HCT116 (cell line): ENCODE measurements at regions not wholly inside any gene's neighbourhood (a gene's known extent, or its start where the extent isn't known, plus 50 kb on each side); places are given as distances from the start of the nearest gene placed in this dataset.

ENCODE experiments used
- EZH2phosphoT487 ChIP-seq: fragments of 200-600 bp; IDR thresholded peaks from 2 replicates; pipeline ENCODE4 v1.6.1; 2018; ENCODE audit warnings: antibody characterized with exemption, borderline replicate concordance
- ZNF274 ChIP-seq: fragments of 200-500 bp; sonication (Bioruptor generic); IDR thresholded peaks from 2 replicates; pipeline ENCODE4 v1.6.1; 2014; ENCODE audit warnings: mild to moderate bottlenecking, low read depth, low read length, inconsistent platforms
- TF ChIP-seq, protein P1 (sequence below), 3 experiments: fragments of 200-600 bp in 1 of 3; sonication (generic) in 1 of 3; IDR thresholded peaks in 2 of 3; conservative IDR thresholded peaks in 1 of 3; 2 replicates each; pipeline ENCODE4 v1.5.1; 2012 to 2017; ENCODE audit warnings: low read depth in 2 of 3, low read length in 2 of 3, antibody characterized with exemption in 1 of 3, borderline replicate concordance in 1 of 3, control low read depth in 1 of 3, mild to moderate bottlenecking in 1 of 3, mixed read lengths in 1 of 3, mixed run types in 1 of 3, moderate library complexity in 1 of 3; ENCODE audit not compliant: insufficient read depth in 1 of 3

DNA sequence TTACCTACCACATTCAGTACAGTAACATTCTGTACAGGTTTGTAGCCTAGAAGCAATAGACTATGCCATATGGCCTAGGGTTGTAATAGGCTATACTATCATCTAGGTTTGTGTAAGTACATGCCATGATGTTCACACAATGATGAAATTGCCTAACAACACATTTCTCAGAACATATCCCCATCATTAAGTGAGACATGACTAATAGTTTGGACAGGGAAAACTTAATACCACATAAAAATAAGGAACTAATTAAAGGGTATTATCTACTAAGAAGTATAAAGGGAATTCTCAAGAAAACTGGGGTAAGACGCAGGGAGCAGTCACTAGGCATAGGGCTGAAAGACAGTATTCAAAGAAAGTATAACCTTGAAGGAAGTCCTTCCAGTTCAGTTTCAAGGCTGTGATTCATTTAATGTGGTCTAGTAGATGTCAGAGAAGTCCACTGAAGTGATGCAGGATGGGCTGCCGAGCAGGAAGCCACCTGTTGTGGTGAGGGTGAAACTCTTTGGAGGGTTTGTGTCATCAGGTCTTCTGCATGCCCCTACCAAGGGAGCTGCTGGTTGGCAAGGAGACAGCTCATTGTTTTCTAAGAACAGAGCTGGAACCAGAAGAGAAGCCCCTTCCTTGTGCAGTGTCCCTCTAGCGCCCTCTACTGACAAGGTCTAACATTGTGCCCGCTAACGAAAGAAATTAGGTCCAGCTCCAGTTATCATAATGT is 122.9 kb downstream of the OLFM4 start:
- TF ChIP-seq, protein P1, sequence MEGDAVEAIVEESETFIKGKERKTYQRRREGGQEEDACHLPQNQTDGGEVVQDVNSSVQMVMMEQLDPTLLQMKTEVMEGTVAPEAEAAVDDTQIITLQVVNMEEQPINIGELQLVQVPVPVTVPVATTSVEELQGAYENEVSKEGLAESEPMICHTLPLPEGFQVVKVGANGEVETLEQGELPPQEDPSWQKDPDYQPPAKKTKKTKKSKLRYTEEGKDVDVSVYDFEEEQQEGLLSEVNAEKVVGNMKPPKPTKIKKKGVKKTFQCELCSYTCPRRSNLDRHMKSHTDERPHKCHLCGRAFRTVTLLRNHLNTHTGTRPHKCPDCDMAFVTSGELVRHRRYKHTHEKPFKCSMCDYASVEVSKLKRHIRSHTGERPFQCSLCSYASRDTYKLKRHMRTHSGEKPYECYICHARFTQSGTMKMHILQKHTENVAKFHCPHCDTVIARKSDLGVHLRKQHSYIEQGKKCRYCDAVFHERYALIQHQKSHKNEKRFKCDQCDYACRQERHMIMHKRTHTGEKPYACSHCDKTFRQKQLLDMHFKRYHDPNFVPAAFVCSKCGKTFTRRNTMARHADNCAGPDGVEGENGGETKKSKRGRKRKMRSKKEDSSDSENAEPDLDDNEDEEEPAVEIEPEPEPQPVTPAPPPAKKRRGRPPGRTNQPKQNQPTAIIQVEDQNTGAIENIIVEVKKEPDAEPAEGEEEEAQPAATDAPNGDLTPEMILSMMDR (IDR thresholded peaks at IDR 0.05 in 2 of 3, conservative IDR thresholded peaks at IDR 0.05 in 1 of 3; ENCODE audit: borderline replicate concordance in 1 of 3, insufficient read depth in 1 of 3, low read depth in 2 of 3, low read length in 2 of 3): peak; percentile 8 to 83 (median 73); a peak in 5 of 6 replicates
- TF ChIP-seq EZH2phosphoT487 (no peak), ZNF274 (no peak)
